ENCODE measurements at regions not wholly inside any gene's neighbourhood (a gene's known extent, or its start where the extent isn't known, plus 50 kb on each side); places are given as distances from the start of the nearest gene placed in this dataset.

DNA sequence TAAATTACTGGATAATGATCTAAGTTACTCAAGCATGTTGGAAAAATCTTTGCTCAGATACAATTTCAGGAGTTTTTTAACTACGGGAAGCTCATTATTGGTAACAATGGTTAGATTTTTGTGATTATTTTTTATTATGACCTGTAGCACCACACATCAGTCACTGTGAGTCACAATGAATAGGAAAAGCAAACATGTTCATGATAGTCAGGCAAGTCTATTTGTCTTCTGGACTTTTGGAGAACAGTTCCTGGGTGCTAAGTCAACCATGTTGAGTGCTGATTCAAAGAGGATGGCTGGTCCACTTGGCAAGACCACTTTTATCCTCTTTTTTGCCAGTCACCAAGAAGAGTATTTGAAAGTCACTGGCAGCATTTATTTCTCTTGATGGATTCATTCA is 403.2 kb downstream of the KIF4B start:
- no peak overlapping the region for H3K27ac ChIP-seq
- H3K9me3 ChIP-seq (ENCODE audit: severe bottlenecking): no peaks in the 10 kb centered on the region
- no peak overlapping the region for H3K4me3 ChIP-seq (ENCODE audit: low read depth, low read length)
- H3K36me3 ChIP-seq: no peaks in the 10 kb centered on the region
- DNase-seq: no peak
- no peaks in the 10 kb centered on the region for H3K27me3 ChIP-seq (ENCODE audit: insufficient read depth, low read depth, severe bottlenecking)
- TF ChIP-seq CTCF (IDR thresholded peaks at IDR 0.05; ENCODE audit: low read depth, low read length): no peak

GRCh38 chr5:155418960-155419579 is 405.5 kb downstream of the KIF4B start:
- H3K36me3 ChIP-seq: no peaks in the 10 kb centered on the region
- DNase-seq: no peak
- TF ChIP-seq CTCF (IDR thresholded peaks at IDR 0.05; ENCODE audit: low read depth, low read length): no peak
- no peaks in the 10 kb centered on the region for H3K27me3 ChIP-seq (ENCODE audit: insufficient read depth, low read depth, severe bottlenecking)
- H3K4me3 ChIP-seq (ENCODE audit: low read depth, low read length): no peak overlapping the region
- no peaks in the 10 kb centered on the region for H3K9me3 ChIP-seq (ENCODE audit: severe bottlenecking)
- no peak overlapping the region for H3K27ac ChIP-seq

GRCh38 chr5:155430192-155430591 is 416.6 kb downstream of the KIF4B start:
- Histone ChIP-seq H3K4me3 (ENCODE audit: low read depth, low read length) (no peak overlapping the region), H3K27me3 (ENCODE audit: insufficient read depth, low read depth, severe bottlenecking) (no peaks in the 10 kb centered on the region), H3K27ac (no peak overlapping the region), H3K9me3 (ENCODE audit: severe bottlenecking) (no peaks in the 10 kb centered on the region), H3K36me3 (no peaks in the 10 kb centered on the region)
- DNase-seq: no peak
- no peak for TF ChIP-seq CTCF (IDR thresholded peaks at IDR 0.05; ENCODE audit: low read depth, low read length)

DNA sequence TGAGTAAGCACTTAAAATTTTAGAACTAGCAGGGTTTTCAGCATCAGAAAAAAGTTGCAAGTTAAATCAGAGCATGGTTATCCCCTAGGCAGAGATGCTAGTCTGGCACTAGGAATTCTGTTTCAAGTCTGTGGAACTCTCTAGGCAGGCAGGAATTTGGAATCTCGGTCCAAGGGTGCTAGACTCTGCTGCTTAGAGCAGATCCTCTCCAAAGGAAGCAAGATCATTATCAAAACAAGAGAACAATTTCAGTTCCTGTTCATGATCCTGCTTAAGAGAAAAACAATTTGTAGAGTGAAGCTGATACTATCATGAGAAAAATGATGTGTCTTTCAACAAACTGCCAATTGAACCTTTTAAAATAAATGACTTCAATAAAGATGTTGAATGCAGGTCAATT is 420.7 kb downstream of the KIF4B start:
- no peak for DNase-seq
- no peak overlapping the region for H3K27ac ChIP-seq

DNA sequence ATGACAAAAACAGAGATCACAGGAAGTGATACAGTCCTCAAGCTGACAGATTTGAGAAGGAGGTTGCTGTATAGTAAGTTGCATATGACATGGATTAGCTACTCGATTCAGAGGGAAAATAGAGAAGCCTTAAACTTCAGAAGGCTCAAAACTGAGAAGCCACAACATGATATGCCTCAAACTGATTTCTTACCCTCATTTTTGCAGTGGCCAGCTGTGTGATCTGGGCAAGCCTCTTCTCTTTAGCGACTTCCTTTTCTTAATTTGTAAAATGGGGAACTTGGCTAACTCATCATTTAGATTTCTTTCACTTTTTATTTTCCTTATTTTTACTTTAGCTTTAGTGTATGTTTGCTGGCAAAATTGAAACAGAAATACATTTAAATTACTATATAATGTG is 421.1 kb downstream of the KIF4B start:
- Histone ChIP-seq H3K9me3 (ENCODE audit: severe bottlenecking) (peaks cover 7% of the 10 kb centered on the region), H3K36me3 (no peaks in the 10 kb centered on the region), H3K4me3 (ENCODE audit: low read depth, low read length) (no peak overlapping the region), H3K27ac (no peak overlapping the region), H3K27me3 (ENCODE audit: insufficient read depth, low read depth, severe bottlenecking) (no peaks in the 10 kb centered on the region)
- no peak for DNase-seq
- TF ChIP-seq CTCF (IDR thresholded peaks at IDR 0.05; ENCODE audit: low read depth, low read length): no peak

More for the DNA sequence above, 420.7 kb downstream of the KIF4B start:
- TF ChIP-seq CTCF (IDR thresholded peaks at IDR 0.05; ENCODE audit: low read depth, low read length): no peak
- Histone ChIP-seq H3K36me3 (no peaks in the 10 kb centered on the region), H3K4me3 (ENCODE audit: low read depth, low read length) (no peak overlapping the region), H3K27me3 (ENCODE audit: insufficient read depth, low read depth, severe bottlenecking) (no peaks in the 10 kb centered on the region), H3K9me3 (ENCODE audit: severe bottlenecking) (peaks cover 7% of the 10 kb centered on the region)

GRCh38 chr5:155441849-155442248 is 428.3 kb downstream of the KIF4B start:
- no peaks in the 10 kb centered on the region for H3K36me3 ChIP-seq
- H3K4me3 ChIP-seq (ENCODE audit: low read depth, low read length): no peak overlapping the region
- no peaks in the 10 kb centered on the region for H3K27me3 ChIP-seq (ENCODE audit: insufficient read depth, low read depth, severe bottlenecking)
- DNase-seq: no peak
- H3K9me3 ChIP-seq (ENCODE audit: severe bottlenecking): no peaks in the 10 kb centered on the region
- H3K27ac ChIP-seq: no peak overlapping the region
- TF ChIP-seq CTCF (IDR thresholded peaks at IDR 0.05; ENCODE audit: low read depth, low read length): no peak

Data from WERI-Rb-1 (cell line).